ENCODE measurements at regions not wholly inside any gene's neighbourhood (a gene's known extent, or its start where the extent isn't known, plus 50 kb on each side); places are given as distances from the start of the nearest gene placed in this dataset.

- Histone ChIP-seq H3K4me2 (ENCODE audit: low read length) (no peak overlapping the region), H3K4me1 (ENCODE audit: control insufficient read depth, low read length) (no peaks in the 10 kb centered on the region), H3K9me3 (ENCODE audit: control insufficient read depth, insufficient read depth, low read length) (no peaks in the 10 kb centered on the region), H3K9me2 (replicated peaks; ENCODE audit: control insufficient read depth, low read length) (no peaks in the 10 kb centered on the region), H3K27ac (ENCODE audit: low read depth, low read length) (no peak overlapping the region), H3K79me2 (ENCODE audit: control insufficient read depth, low read length) (no peaks in the 10 kb centered on the region), H3K27me3 (ENCODE audit: control insufficient read depth, low read length) (no peaks in the 10 kb centered on the region), H3F3A (ENCODE audit: control insufficient read depth, insufficient read depth) (no peaks in the 10 kb centered on the region), H3K4me3 (ENCODE audit: low read length) (no peak overlapping the region), H3K36me3 (ENCODE audit: control insufficient read depth, low read length) (no peaks in the 10 kb centered on the region), H4K20me1 (ENCODE audit: control insufficient read depth, insufficient read depth, low read depth, low read length) (no peaks in the 10 kb centered on the region)
- no peak for TF ChIP-seq EZH2phosphoT487 (IDR thresholded peaks at IDR 0.05; ENCODE audit: borderline replicate concordance, low read length)
- TF ChIP-seq, protein P1, sequence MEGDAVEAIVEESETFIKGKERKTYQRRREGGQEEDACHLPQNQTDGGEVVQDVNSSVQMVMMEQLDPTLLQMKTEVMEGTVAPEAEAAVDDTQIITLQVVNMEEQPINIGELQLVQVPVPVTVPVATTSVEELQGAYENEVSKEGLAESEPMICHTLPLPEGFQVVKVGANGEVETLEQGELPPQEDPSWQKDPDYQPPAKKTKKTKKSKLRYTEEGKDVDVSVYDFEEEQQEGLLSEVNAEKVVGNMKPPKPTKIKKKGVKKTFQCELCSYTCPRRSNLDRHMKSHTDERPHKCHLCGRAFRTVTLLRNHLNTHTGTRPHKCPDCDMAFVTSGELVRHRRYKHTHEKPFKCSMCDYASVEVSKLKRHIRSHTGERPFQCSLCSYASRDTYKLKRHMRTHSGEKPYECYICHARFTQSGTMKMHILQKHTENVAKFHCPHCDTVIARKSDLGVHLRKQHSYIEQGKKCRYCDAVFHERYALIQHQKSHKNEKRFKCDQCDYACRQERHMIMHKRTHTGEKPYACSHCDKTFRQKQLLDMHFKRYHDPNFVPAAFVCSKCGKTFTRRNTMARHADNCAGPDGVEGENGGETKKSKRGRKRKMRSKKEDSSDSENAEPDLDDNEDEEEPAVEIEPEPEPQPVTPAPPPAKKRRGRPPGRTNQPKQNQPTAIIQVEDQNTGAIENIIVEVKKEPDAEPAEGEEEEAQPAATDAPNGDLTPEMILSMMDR (IDR thresholded peaks at IDR 0.05; ENCODE audit: low read depth, low read length, poor library complexity, severe bottlenecking) = no peak
These were observed 756.9 kb downstream of the FAT4 start for GRCh38 chr4:126071346-126072333.

DNA sequence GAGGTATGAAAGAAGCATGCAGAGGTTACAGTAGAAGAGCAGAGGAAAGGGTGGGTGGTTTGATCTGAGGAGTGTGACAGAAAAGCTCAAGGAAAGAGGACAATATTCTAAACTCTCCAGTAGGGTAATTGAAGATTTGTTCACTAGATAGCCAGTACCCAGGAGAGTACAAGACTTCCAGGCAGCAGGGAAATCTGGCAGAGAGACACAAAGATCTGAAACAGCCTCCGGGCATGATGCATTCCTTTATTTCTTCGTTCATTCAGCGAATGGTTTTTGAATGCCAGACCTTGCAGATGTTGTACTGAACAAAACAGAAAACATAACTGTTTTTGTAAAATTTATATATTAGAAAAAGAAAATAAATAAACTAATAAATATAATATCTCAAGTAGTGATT, 766.6 kb downstream of the FAT4 start:
- Histone ChIP-seq H3K79me2 (ENCODE audit: control insufficient read depth, low read length) (no peaks in the 10 kb centered on the region), H3K4me3 (ENCODE audit: low read length) (no peak overlapping the region), H3K4me1 (ENCODE audit: control insufficient read depth, low read length) (no peaks in the 10 kb centered on the region), H3K36me3 (ENCODE audit: control insufficient read depth, low read length) (no peaks in the 10 kb centered on the region), H3K9me2 (replicated peaks; ENCODE audit: control insufficient read depth, low read length) (no peaks in the 10 kb centered on the region), H3K27me3 (ENCODE audit: control insufficient read depth, low read length) (no peaks in the 10 kb centered on the region), H4K20me1 (ENCODE audit: control insufficient read depth, insufficient read depth, low read depth, low read length) (no peaks in the 10 kb centered on the region), H3K27ac (ENCODE audit: low read depth, low read length) (no peak overlapping the region), H3K9me3 (ENCODE audit: control insufficient read depth, insufficient read depth, low read length) (no peaks in the 10 kb centered on the region), H3F3A (ENCODE audit: control insufficient read depth, insufficient read depth) (no peaks in the 10 kb centered on the region), H3K4me2 (ENCODE audit: low read length) (no peak overlapping the region)
- TF ChIP-seq EZH2phosphoT487 (IDR thresholded peaks at IDR 0.05; ENCODE audit: borderline replicate concordance, low read length) = no peak
- TF ChIP-seq, protein P1 (IDR thresholded peaks at IDR 0.05; ENCODE audit: low read depth, low read length, poor library complexity, severe bottlenecking) = no peak

DNA sequence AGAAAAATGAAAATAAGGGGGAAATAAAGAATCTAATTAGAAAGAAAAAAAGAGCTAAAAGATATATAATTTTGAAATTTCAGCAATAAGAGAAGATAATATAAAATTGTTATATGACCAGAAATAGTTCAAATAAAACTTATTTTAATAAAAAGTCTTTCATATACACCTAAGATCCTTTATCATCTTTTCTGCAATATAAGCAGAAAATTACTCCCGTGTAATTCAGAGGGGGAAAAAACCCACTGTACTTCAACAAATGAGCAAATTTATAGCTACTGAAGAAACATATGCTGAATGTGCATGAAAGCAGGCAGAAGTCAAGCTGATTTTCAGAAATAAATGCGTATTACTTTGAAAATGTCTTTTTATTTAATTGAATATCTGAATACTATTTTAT, 771.3 kb downstream of the FAT4 start:
- H3K27ac ChIP-seq (ENCODE audit: low read depth, low read length) = no peak overlapping the region
- H3K36me3 ChIP-seq (ENCODE audit: control insufficient read depth, low read length) = no peaks in the 10 kb centered on the region
- H3K4me3 ChIP-seq (ENCODE audit: low read length) = no peak overlapping the region
- no peaks in the 10 kb centered on the region for H3K27me3 ChIP-seq (ENCODE audit: control insufficient read depth, low read length)
- no peaks in the 10 kb centered on the region for H3K9me2 ChIP-seq (replicated peaks; ENCODE audit: control insufficient read depth, low read length)
- no peaks in the 10 kb centered on the region for H3F3A ChIP-seq (ENCODE audit: control insufficient read depth, insufficient read depth)
- H3K9me3 ChIP-seq (ENCODE audit: control insufficient read depth, insufficient read depth, low read length) = no peaks in the 10 kb centered on the region
- no peak for TF ChIP-seq EZH2phosphoT487 (IDR thresholded peaks at IDR 0.05; ENCODE audit: borderline replicate concordance, low read length)
- TF ChIP-seq, protein P1 (IDR thresholded peaks at IDR 0.05; ENCODE audit: low read depth, low read length, poor library complexity, severe bottlenecking) = no peak
- no peaks in the 10 kb centered on the region for H3K4me1 ChIP-seq (ENCODE audit: control insufficient read depth, low read length)
- no peaks in the 10 kb centered on the region for H3K79me2 ChIP-seq (ENCODE audit: control insufficient read depth, low read length)
- H4K20me1 ChIP-seq (ENCODE audit: control insufficient read depth, insufficient read depth, low read depth, low read length) = no peaks in the 10 kb centered on the region
- H3K4me2 ChIP-seq (ENCODE audit: low read length) = no peak overlapping the region
